ENCODE measurements at regions not wholly inside any gene's neighbourhood (a gene's known extent, or its start where the extent isn't known, plus 50 kb on each side); places are given as distances from the start of the nearest gene placed in this dataset.

DNA sequence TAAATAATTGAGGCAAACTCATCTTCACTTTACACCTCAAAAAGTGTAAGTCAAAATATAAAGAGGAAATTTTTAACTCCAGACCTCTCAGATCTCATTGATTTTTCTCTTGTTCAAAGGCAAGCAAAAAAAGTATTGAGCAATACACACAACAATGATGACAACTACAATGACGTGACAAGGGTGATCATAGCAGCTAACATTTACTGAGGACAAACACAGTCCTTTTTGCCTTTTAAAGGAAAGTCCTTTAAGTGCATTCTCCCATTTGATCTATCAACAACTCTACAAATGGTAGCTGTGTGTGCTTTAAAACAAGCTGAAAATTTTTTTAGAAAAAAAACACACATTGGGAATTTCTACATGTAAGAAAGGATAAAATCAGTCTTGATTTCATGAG, 123.5 kb upstream of the CTAGE1 start:
- Histone ChIP-seq H3K36me3 (no peaks in the 10 kb centered on the region), H3K4me1 (replicated peaks) (no peaks in the 10 kb centered on the region), H3K27me3 (replicated peaks; ENCODE audit: insufficient read depth) (no peaks in the 10 kb centered on the region), H3K4me3 (no peak overlapping the region), H3K27ac (no peak overlapping the region), H3K9me3 (no peaks in the 10 kb centered on the region)
- intact Hi-C loops (cut with DNase I), result no loop called here
- TF ChIP-seq POLR2AphosphoS5 (IDR thresholded peaks at IDR 0.05) (no peak), POLR2A (IDR thresholded peaks at IDR 0.05) (no peak)
- DNase-seq (ENCODE audit: low spot score), result no peak
- WGBS, result 92% methylated on average over 1 of the region's 1 CpG

DNA sequence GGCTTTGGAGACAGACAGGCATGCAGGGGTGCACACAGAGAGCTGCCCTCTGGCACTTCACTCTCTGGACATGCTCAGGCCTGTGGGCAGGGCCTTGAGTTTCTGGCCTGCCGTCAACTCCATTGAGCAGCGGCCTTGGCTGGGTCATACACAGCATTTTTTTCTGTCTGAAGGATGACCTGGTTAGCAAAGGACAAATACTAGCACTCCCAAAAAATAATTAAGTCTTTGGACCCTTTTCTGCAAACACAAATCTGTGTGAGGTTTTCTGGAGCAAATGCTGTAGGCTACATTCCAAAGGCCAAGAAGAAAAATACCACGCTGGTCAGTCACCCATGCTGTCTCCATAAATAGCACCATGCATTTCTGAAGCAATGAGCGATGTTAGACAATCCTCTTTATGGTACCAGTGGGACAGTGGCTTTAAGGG, 124.7 kb upstream of the CTAGE1 start:
- Histone ChIP-seq H3K27ac (no peak overlapping the region), H3K36me3 (no peaks in the 10 kb centered on the region), H3K27me3 (replicated peaks; ENCODE audit: insufficient read depth) (no peaks in the 10 kb centered on the region), H3K4me3 (no peak overlapping the region), H3K9me3 (no peaks in the 10 kb centered on the region), H3K4me1 (replicated peaks) (no peaks in the 10 kb centered on the region)
- DNase-seq (ENCODE audit: low spot score), result no peak
- no peak for TF ChIP-seq POLR2A (IDR thresholded peaks at IDR 0.05)
- no peak for TF ChIP-seq POLR2AphosphoS5 (IDR thresholded peaks at IDR 0.05)
- intact Hi-C loops (cut with DNase I), result no loop called here
- WGBS, result 72% methylated on average over 4 of the region's 4 CpGs

DNA sequence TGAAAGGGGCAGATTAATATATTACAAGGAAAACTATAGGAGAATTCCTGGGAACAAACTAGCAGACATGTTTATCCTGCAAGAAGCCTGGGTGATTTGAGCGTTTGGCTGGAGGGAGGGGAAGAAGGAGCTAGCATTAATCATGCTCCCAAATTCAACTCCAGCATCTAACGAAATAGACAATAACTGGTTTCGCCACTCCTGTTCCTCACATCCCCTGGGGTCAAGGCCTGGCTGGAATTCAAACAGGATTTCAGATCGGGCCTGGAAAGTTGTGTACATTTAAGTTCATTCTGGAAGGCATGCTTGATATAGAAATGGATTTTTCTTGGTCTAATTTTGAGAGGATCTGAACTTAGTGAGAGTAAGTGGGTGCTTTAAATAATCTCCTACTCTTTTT, 126.1 kb upstream of the CTAGE1 start:
- intact Hi-C loops (cut with DNase I), result no loop called here

DNA sequence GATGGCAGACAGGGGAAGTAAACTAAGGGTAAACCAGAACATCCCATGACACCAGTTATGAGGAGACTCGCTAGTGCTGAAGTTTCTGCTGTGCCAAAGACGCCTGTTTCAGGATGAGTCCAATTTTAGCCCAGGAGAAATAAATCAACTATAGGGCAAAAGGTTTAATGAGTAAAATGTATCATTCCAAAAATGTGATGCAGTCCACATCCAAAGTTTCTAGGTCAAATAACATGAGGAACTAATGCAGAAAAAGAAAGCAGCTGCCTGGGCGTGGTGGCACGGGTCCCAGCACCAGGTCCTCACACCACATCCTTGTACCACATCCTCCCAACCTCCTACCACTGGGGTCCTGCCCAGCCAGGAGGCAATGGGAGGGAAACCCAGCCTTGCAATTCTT, 126.9 kb upstream of the CTAGE1 start:
- intact Hi-C loops (cut with DNase I), result no loop called here
- no peak overlapping the region for H3K27ac ChIP-seq
- WGBS, result 54% methylated on average over 4 of the region's 4 CpGs
- no peak overlapping the region for H3K4me3 ChIP-seq
- TF ChIP-seq CTCF (IDR thresholded peaks at IDR 0.05) (no peak), POLR2A (IDR thresholded peaks at IDR 0.05) (no peak)
- no peaks in the 10 kb centered on the region for H3K36me3 ChIP-seq
- H3K27me3 ChIP-seq (replicated peaks; ENCODE audit: insufficient read depth), result no peaks in the 10 kb centered on the region
- no peaks in the 10 kb centered on the region for H3K4me1 ChIP-seq (replicated peaks)
- no peaks in the 10 kb centered on the region for H3K9me3 ChIP-seq
- no peak for DNase-seq (ENCODE audit: low spot score)

More for the DNA sequence above, 126.1 kb upstream of the CTAGE1 start:
- H3K27ac ChIP-seq, result no peak overlapping the region
- no peak overlapping the region for H3K4me3 ChIP-seq
- no peaks in the 10 kb centered on the region for H3K4me1 ChIP-seq (replicated peaks)
- WGBS, result 61% methylated on average over 4 of the region's 4 CpGs
- no peak for DNase-seq (ENCODE audit: low spot score)
- H3K36me3 ChIP-seq, result no peaks in the 10 kb centered on the region
- no peaks in the 10 kb centered on the region for H3K9me3 ChIP-seq
- H3K27me3 ChIP-seq (replicated peaks; ENCODE audit: insufficient read depth), result no peaks in the 10 kb centered on the region
- TF ChIP-seq POLR2AphosphoS5 (IDR thresholded peaks at IDR 0.05), result no peak
- TF ChIP-seq POLR2A (IDR thresholded peaks at IDR 0.05), result no peak
- TF ChIP-seq CTCF (IDR thresholded peaks at IDR 0.05), result no peak

DNA sequence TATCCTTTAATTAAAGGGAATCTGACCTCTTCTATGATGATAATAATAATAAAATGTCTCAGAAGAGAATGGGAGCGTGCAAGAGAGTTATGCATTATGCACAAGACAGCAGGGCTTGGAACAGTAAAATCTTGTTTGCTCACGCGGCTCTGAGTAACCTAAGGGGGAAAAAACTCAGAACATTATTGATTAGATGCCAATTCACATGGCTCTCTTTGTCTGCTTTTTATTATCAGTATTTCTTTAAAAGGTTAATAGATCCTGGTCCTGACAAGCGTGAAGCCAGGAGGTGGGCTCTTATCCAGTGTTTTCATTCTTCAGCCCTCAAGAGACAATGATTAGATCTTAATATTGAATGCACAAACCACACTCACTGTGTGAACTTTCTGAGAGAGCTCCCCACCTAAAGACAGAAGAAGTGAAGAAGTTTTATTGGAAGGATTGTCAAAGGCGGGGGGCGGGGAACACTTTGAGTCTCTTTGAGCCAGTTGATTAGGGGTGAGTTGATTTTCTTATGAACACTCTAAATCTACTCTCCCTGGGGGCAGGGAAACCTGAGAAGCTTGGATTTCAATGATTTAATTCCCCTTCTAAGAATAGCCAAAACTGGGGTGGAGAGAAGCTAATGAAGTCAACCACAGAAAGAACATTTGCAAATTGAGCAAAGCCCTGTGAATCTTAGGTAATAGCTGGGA, 127.5 kb upstream of the CTAGE1 start:
- Histone ChIP-seq H3K27ac (no peak overlapping the region), H3K9me3 (no peaks in the 10 kb centered on the region), H3K36me3 (no peaks in the 10 kb centered on the region), H3K27me3 (replicated peaks; ENCODE audit: insufficient read depth) (no peaks in the 10 kb centered on the region), H3K4me1 (replicated peaks) (no peaks in the 10 kb centered on the region), H3K4me3 (no peak overlapping the region)
- 59% methylated on average over 6 of the region's 6 CpGs for WGBS
- TF ChIP-seq POLR2AphosphoS5 (IDR thresholded peaks at IDR 0.05), result no peak
- no peak for TF ChIP-seq POLR2A (IDR thresholded peaks at IDR 0.05)
- TF ChIP-seq CTCF (IDR thresholded peaks at IDR 0.05), result no peak
- intact Hi-C loops (cut with DNase I), result no loop called here
- DNase-seq (ENCODE audit: low spot score), result no peak

DNA sequence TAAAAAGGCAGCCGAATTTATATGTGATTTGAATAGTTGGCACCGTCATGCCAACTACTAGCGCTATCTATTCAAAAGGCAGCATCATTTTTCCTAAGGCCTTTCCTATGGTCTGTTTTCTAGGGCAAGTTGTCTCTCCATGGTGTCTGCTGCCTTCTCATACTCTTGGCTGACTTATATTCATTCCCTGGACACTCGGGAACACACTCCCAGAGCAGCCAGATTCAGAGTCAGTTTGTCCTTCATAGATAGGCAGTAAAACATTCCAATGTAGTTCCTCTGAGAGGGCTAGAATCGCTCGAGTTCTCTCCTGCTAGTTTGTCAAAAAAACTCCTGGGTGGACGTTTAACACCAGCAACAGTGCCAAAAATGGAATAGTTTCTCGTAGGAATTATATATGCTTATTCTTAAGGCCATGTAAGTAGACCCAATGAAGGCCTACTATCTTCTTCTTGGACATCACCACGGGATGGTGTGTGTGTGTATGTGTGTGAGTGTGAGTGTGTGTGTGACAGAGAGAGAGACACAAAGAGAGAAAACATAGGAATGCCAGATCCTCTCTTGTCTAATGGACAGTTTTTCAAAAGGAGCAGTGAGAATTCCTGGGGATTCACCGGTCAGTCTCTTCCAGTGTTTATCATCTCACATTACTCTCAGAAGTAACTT, 129.3 kb upstream of the CTAGE1 start:
- 78% methylated on average over 10 of the region's 10 CpGs for WGBS
- Histone ChIP-seq H3K9me3 (no peaks in the 10 kb centered on the region), H3K36me3 (no peaks in the 10 kb centered on the region), H3K27me3 (replicated peaks; ENCODE audit: insufficient read depth) (no peaks in the 10 kb centered on the region), H3K4me1 (replicated peaks) (no peaks in the 10 kb centered on the region), H3K4me3 (no peak overlapping the region), H3K27ac (no peak overlapping the region)
- no peak for TF ChIP-seq POLR2A (IDR thresholded peaks at IDR 0.05)
- no peak for TF ChIP-seq CTCF (IDR thresholded peaks at IDR 0.05)
- TF ChIP-seq POLR2AphosphoS5 (IDR thresholded peaks at IDR 0.05), result no peak
- intact Hi-C loops (cut with DNase I), result no loop called here
- no peak for DNase-seq (ENCODE audit: low spot score)

Data from prostate gland (tissue), 2 donors.